Fibroblast of skin of right biceps (primary cell): ENCODE measurements at regions not wholly inside any gene's neighbourhood (a gene's known extent, or its start where the extent isn't known, plus 50 kb on each side); places are given as distances from the start of the nearest gene placed in this dataset.
"Not testable (repeated sequence)": the region's sequence is repeated elsewhere in the genome, so short reads cannot be mapped to it uniquely, and the experiment has no call there.

Source experiments
- DNase-seq: peaks from one replicate; pipeline ENCODE4 v3.0.0-alpha.2; 2013

DNA sequence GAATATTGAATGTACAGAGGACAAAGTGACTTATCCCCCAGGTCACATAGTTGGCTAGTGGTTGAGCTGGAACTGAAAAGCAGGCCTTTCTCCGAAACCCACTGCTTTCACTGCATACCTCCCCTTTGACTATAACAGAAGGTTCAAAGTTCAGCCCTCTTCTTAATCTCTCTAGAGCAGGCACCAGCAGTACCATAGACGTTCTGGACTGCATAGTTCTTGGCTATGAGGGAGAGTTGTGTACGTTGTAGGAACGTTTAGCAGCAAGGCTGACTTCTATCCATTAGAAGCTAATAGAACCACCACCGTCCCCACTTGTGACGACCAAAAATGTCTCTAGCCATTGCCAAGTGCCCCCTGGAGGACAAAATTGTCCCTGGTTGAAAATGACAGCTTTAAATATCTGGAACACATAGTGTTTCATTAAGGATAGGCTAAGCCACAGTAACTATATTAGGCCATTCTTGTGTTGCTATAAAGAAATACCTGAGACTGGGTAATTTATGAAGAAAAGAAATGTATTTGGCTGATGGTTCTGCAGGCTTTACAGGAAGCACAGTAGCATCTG lies 123.8 kb upstream of the MTHFD1L start:
- no peak for DNase-seq

DNA sequence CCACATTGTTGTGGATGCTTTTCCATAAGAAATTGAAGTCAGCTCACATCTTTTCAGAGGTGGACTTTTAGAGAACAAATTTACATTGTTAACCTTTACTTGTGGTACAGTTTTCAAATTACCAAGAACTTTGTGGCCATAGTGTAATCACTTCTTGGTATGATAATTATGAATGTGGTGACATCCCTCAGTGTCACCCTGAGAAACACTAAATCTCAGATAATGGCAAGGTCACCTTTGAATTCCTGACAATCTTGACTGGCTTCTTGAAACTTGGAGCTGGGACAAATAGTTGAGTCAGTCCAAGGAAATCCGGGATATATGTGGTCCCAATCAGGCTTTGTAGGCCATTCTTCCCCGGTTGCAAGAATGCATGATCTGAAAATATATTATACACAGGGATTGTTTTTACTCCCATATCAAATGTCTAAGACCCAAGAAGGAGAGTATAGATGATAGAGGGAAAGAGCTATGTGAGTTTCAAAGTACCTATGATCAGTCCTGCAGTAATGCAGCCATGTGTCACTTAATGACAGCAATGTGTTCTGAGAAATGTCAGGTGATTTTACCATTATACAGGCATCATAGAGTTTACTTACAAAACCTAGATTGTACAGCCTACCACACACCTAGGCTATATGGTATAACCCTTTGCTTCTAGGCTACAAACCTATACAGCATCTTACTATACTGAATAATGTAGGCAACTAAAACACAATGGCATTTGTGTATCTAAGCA lies 120.8 kb upstream of the MTHFD1L start:
- no peak for DNase-seq

DNA sequence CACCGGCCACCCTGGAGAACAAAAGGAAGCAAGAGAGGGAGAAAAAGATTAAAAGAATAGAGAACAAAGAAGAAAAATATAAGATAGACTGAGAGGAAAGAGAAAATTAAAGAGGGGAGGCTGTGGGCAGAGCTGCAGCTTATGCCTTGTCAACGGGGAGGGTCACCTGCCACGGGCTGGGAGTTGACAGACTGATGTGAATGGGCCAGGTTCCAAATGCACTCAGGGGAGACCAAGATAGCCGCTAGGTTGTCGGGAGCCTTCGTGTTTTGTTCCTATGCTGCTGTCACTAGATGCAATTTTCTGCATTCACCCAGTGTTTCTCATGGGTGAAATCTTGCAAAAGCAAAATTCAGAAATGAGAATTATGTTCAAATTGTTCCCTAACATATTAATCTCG lies 119.6 kb upstream of the MTHFD1L start:
- DNase-seq: no peak

DNA sequence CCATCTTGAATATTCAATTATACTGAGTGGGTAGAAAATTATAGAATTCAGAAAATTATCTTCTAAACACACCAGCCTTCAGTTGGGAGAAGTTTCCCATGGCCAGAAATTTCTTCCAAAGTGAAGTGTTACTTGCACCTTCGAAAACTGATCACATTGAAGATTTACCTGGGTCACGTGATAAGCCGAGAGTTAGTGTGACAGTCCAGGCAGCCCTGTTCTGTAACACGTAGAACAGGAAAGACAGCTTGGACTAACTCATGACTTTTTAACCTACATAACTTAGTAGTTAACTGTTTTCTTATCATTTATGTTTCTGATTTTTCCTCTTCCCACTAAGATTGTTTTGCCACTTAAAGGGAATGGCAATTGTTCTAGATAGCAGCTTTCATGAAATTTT lies 118.3 kb upstream of the MTHFD1L start:
- no peak for DNase-seq

DNA sequence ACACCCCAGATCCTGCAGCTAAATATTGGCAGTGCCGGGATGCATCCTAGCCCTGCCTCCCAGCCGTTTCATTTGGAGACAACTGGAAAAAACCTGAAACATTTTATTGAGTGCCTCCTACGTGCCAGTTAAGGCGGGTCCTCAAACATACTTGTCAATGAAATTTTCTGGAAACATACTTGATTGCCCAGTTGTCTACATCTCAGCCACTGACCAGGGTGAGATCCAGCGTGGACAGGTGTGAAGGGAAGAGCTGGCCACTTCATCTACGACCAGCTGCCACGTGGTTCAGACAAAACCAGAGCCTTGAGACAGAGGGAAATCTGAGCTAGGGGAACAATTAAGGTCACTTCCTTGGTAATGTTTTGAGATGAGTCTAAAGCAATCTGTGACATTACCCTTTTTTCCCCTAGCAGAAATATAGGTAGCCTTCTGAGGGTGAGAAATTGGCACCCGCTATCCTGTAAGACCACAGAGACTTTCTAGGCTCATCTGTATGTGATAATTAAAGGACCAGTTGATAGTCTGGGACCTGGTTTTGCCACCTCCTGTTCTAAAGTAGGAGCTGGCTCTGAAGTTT lies 116.3 kb upstream of the MTHFD1L start:
- DNase-seq: no peak

DNA sequence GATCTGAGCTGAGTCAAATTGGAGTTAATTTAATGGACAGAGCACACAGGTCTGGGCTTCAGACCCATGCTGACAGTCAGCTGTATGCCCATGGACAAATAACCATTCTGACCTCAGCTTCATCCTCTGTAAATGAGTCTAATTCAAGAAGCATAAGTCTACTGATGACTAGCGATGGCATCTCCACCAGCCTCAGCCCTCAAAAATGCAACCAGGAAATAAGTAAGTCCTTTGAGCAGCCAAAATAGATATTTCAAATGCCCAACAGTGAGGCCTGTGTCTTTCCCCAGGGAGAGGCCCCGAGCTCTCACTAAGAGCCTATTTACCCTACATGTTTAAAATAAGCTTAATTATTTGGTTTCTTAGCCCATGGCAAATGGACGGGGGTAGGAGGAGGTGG lies 114.2 kb upstream of the MTHFD1L start:
- peak; percentile 72 for DNase-seq

DNA sequence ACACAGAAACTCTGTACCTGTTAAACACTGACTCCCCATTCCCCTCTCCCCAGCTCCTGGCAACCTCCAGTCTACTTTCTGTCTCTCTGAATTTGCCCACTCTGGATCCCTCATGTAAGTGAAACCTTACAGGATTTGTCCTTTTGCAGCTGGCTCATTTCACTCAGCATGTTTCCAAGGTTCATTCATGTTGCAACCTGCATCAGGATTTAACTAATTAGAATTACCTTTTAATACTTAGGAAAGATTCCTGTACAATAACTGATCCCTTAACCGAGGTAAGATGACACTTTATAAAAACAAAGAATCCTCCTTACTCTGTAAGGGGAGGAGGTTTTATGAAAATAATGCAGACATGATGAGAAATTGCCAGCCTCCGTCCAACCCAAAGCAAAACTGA lies 113.1 kb upstream of the MTHFD1L start:
- no peak for DNase-seq

DNA sequence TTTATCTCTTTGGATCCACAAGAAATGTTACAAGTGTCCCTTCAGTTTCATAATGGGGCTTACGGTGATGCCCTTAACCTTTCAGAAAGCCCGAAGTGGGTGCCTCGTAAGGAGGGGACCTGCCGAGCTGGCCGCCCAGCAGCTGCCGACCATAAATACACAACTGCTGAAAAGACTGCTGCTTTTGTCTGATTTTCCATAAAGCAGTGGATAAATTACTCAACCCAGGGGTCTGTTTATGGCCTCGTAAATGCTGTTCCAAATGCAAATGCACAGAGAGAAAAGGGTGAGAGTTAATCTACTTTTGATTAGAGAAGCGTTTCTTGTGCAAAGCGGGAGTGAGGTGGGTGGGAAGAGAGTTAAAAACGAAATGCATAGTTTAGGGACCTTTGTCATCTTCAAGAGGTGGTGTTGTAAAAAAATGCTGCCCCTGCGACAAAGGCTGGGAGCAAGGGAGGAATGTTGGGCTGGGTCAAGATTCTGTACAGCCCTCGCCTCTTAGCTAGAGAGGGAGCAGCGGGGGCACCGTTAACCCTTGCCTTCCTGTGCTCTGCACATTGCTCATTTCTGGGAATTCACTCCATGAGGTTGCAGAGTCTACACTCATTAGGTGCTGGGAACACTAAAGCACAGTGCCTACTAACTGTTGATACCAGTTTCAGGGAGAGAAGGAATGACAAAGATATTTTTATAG lies 112.0 kb upstream of the MTHFD1L start:
- no peak for DNase-seq

DNA sequence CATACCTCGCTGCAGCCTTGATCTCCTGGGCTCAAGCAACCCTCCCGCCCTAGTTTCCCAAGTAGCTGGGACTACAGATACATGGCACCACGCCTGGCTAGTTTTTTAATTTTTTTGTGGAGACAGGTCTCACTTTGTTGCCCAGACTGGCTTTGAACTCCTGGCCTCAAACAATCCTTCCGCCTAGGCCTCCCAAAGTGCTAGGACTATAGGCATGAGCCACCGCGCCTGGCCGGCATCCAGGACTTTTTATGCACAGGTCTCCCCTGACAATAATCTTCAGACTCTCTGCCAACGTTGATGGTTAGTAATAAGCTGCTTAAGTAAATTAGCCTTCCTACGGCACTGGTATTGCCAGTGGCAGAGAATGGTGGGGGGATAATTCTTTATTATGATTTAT lies 110.5 kb upstream of the MTHFD1L start:
- DNase-seq: no peak

DNA sequence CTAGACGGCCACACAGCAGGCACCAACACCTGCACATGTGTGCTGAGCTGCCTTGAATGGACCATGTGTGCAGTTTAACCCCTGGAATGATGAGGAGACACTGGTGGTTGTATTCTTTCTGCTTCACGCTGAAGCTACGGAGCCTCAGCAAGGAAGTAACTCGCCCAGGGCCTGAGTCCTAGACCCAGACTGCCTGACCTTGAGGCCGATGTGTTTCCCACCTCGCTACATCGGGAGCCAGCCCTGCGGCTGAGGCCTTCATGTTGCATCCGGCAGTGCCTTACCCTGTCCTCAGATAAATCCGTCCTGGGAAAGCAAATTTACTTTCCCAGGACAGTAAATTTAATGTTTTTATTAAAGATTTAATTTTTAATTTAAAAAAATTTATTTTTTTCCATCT lies 110.0 kb upstream of the MTHFD1L start:
- no peak for DNase-seq

DNA sequence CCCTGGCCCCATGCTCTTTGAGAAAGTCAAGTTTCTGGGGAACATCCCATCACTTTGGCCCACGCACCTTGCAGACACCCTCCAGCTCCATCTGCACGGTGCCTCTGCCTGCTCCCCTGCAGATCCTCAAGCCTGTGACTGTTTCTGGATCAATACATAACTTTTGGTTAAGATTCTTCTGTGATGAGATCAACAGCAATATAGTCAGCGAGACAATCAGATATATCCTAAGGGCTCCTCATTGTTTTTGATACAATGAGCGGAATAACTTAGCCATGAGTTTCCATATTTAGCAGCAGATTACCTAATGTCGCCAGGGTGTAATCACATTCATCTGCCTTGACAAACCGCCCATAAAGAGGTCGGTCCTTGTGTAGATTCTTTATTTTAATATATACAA lies 109.3 kb upstream of the MTHFD1L start:
- peak; percentile 78 for DNase-seq

DNA sequence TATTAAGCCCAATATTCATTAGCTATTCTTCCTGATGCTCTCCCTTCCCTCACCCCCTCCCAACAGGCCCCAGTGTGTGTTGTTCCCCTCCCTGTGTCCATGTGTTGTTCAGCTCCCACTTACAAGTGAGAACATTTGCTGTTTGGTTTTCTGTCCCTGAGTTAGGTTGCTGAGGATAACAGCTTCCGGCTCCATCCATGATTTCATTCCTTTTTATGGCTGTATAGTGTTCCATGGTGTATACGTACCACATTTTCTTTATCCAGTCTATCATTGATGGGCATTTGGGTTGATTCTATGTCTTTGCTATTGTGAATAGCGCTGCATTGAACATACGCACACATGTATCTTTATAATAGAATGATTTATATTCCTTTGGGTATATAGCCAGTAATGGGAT lies 107.7 kb upstream of the MTHFD1L start:
- not testable (repeated sequence) for DNase-seq

DNA sequence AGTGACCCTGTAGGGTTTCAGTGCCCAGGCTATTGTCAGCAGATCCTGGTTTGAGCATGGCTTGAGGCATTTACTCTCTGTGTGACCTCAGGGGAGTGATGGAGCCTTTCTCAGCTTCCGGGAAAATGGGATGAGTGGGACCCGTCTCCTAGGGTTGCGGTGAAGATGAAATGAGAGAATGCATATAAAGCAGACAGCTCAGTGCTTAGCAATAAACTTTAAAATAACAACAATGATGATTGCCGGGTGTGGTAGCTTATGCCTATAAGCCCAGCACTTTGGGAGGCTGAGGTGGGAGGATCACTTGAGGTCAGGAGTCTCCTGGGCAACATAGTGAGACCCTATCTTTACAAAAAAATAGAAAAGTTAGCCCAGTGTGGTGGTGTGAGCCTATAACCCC lies 106.0 kb upstream of the MTHFD1L start:
- DNase-seq: no peak

DNA sequence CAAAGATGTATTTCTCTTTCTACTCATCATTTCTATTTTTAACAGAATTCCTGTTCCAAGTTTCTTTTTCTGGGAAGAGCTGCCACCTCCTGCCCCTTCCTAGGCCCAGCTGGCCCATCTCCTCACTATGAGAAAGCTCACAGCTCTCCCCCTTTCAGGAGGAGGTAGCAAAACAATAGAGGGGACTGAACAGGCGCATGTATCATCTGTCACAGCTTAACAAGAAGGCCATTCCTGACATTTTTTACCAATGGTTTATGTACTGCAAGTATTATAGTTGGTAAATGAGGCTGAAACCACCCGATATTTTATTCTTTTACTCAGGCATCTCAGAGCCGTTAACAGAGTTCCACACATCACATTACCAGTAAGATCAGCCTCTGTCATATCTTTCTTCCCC lies 103.7 kb upstream of the MTHFD1L start:
- DNase-seq: no peak

DNA sequence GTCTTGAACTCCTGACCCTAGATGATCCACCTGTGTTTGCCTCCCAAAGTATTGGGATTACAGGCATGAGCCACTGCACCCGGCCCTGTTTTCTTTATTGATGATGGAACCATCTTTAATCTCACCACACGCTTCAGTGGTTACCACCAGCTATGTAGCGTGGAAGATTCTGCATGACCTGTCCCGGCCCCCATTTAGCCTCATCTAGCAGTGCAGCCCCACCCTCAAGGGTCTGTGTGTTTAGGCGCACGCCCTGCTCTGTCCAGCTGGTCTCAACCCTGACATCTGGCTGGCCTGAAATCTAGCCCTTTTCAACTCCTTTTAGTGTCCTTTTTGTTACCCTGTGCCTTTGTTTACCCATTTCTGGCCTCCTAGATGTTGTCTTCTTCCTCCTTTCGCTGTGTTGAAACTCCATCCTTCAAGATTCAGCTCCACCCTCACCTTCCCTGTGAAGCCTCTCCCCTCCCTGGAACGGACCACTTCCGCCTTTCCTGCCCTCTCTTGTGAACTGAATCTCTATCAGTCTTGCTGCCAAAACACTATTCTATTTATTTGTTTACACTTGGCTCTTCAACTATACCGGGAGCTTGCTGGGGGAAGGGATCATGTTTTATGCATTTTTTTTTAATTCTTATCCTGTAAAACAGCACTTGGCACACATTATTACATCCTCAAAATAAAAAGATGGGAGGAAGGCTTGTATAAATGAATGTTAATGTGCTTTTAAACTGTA lies 101.0 kb upstream of the MTHFD1L start:
- DNase-seq: no peak

DNA sequence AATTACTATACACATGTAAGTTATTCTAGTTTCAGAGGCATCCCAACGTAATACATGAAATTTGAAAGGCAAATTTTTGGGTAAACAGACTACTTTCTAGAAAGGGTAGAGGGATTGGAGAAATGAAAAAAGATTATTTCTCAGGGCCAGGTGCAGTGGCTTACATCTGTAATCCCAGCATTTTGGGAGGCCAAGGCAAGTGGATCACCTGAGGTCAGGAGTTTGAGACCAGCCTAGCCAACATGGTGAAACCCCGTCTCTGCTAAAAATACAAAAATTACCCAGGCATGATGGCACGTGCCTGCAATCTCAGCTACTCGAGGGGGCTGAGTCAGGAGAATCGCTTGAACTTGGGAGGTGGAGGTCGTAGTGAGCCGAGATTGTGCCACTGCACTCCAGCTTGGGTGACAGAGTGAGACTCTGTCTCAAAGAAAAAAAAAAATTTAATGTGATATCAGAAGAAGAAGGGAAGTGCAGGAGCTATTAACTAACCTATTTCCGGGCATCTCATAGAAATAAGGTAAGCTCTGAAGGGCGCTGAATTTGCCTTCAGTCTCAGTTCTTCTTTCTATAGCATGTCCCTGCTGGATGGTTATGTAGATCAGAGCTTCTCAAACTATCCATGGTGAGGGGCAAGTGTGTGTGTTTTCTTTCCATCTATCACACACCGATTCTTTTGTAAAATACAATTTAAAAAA lies 100.3 kb upstream of the MTHFD1L start:
- no peak for DNase-seq

DNA sequence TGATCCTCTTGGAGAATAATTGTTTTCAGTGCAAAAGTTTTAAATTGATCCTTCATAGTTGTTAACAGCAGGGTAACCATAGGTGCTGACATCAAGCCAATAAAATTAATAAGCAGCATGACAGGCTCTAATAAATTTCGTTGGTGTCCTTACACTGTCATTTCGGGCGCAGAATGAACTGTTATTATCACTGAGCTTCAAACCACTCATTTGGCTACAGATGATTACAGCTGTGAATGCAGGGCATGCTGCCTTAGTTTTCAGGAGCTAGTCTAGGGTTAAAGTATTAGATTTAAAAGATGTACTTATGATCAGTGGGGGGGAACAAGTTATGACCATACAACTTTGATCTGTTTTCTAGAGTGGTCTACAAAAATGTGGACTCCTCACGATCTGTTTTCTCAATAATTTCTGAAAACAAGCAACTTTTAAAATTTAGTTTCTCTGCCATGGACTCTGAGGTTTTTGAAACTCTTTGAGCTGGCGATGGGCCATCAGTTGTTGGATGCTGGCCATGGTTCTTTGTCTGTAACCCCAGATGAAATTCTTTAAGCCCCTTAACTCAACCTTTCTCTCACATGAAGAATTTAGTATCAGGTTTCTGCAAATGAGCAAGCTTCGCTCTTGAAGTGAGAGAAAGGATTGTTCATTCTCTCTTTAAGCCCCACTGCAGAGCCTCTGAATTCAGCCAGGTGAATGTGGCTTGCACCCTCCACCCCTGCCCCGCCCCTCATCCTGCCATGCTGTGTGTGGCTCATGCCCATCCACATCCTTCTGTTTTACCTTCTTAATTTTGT lies 99.1 kb upstream of the MTHFD1L start:
- peak; percentile 36 for DNase-seq

DNA sequence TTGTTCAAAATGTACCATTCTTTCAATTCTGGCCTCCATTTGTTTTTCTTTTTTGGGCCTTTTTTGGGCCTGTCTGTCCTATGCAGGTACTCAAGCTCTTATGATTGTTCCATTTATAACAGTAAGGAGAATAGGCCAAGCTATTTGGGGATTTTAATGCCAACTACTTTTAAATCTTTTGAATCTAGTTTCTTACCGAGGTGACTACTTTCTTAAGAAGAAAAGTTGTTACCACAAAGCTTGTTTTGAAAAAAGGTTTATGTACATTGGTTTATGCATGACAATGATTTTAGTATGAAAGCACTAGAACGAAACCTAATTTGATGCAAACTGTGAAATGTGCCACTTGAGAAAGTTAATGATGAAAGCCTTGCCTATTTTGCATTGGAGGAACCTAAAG lies 98.3 kb upstream of the MTHFD1L start:
- no peak for DNase-seq

DNA sequence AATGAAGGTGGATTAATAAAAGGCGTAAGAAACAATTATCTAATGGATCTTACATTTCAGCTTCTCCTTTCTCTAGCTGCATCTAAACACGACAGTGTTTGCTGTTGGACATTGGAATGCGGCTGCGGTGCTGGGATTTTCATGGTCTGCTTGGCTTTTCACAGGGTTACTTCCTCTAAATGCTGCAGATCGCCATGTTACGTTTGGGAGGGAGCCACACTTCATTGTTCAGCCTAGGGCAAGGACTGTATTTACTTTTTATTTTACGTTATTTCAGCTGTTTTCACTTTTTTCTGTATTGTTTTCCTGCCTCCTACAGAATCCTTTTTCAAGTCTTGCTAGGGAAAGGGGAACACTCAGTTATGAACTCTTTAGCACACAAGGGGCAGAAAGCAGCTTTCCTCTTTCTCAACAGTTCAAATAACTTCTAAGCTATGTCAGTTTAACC lies 97.9 kb upstream of the MTHFD1L start:
- peak; percentile 22 for DNase-seq

DNA sequence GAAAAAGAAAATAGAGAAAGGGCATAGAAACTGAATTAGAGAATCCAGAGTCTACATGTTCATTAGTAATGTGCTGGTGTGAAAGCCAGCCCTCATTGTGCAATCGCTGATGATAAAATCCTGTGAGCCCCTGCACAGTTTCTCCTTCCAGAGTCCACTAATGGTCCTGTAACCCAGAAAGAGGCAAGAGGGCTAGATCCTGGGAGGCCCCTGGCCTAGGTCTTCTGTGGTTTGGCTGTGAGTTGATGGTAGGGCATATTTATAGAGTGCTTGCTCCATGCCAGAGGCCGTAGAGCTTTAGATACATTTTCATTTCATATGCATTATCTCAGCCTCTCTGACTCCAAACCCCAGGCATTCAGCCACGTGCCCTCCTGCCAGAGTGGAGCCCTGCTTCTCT lies 94.9 kb upstream of the MTHFD1L start:
- DNase-seq: no peak

DNA sequence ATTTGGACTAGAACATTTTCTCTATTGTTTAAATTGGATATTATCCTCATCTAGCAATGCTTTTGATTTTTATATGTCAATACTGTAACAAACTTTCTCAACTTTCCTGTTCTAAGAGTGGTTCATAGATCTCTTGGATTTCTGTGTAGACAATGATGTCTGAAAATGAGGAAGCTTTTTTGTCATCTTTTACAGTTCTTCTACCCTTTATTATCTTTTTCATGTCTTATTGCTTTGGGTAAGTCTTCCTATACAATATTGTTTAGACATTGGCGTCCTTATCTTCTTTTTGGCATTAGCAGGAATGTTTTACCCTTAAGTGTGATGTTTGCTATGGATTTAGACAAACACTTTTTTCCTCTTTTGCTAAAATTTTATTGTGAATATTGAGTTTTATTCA lies 91.5 kb upstream of the MTHFD1L start:
- DNase-seq: no peak
